ENCODE measurements at regions not wholly inside any gene's neighbourhood (a gene's known extent, or its start where the extent isn't known, plus 50 kb on each side); places are given as distances from the start of the nearest gene placed in this dataset.

- H3K27ac ChIP-seq (ENCODE audit: poor library complexity, severe bottlenecking), result peak overlapping the region; percentile 92
Measured at GRCh38 chr4:181661923-181662322, 581.3 kb upstream of the TENM3 start.

DNA sequence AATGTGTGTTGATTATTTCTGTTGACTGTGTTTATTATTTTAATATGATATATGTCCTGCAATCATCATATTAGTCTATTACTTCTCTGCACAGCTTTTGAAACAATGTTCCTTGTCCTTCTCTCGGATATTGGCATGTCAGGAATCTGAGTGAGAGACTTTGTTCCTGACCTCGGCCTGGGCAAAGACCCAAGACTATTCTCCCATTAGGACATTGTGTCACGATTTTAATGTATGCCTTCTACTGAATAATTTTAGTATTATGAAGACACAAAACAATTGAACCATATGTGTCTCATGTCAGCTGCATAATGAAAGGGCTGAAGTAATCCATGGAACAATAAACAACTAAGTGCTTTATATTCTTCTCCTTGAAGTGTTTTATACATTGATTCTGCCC, 580.8 kb upstream of the TENM3 start:
- H3K27ac ChIP-seq (ENCODE audit: poor library complexity, severe bottlenecking), result peak overlapping the region; percentile 92
- H3K36me3 ChIP-seq (ENCODE audit: low read depth), result no peaks in the 10 kb centered on the region
- H3K4me1 ChIP-seq (ENCODE audit: insufficient read depth, poor library complexity, severe bottlenecking), result peaks cover 21% of the 10 kb centered on the region
- no peak for DNase-seq (ENCODE audit: low spot score)
- peak; percentile 52 for ATAC-seq (ENCODE audit: low read depth)
- H3K9me3 ChIP-seq (ENCODE audit: severe bottlenecking), result no peaks in the 10 kb centered on the region
- H3K4me3 ChIP-seq (ENCODE audit: severe bottlenecking), result no peak overlapping the region
- TF ChIP-seq, protein P1, sequence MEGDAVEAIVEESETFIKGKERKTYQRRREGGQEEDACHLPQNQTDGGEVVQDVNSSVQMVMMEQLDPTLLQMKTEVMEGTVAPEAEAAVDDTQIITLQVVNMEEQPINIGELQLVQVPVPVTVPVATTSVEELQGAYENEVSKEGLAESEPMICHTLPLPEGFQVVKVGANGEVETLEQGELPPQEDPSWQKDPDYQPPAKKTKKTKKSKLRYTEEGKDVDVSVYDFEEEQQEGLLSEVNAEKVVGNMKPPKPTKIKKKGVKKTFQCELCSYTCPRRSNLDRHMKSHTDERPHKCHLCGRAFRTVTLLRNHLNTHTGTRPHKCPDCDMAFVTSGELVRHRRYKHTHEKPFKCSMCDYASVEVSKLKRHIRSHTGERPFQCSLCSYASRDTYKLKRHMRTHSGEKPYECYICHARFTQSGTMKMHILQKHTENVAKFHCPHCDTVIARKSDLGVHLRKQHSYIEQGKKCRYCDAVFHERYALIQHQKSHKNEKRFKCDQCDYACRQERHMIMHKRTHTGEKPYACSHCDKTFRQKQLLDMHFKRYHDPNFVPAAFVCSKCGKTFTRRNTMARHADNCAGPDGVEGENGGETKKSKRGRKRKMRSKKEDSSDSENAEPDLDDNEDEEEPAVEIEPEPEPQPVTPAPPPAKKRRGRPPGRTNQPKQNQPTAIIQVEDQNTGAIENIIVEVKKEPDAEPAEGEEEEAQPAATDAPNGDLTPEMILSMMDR (IDR thresholded peaks at IDR 0.05; ENCODE audit: poor library complexity, severe bottlenecking), result no peak
- H3K27me3 ChIP-seq (ENCODE audit: insufficient read depth, poor library complexity, severe bottlenecking), result no peaks in the 10 kb centered on the region

More at GRCh38 chr4:181661923-181662322, 581.3 kb upstream of the TENM3 start:
- DNase-seq (ENCODE audit: low spot score) (no peak), ATAC-seq (ENCODE audit: low read depth) (no peak)
- Histone ChIP-seq H3K4me1 (ENCODE audit: insufficient read depth, poor library complexity, severe bottlenecking) (peaks cover 21% of the 10 kb centered on the region), H3K36me3 (ENCODE audit: low read depth) (no peaks in the 10 kb centered on the region), H3K9me3 (ENCODE audit: severe bottlenecking) (no peaks in the 10 kb centered on the region), H3K27me3 (ENCODE audit: insufficient read depth, poor library complexity, severe bottlenecking) (no peaks in the 10 kb centered on the region), H3K4me3 (ENCODE audit: severe bottlenecking) (no peak overlapping the region)
- TF ChIP-seq, protein P1 (IDR thresholded peaks at IDR 0.05; ENCODE audit: poor library complexity, severe bottlenecking), result no peak

DNA sequence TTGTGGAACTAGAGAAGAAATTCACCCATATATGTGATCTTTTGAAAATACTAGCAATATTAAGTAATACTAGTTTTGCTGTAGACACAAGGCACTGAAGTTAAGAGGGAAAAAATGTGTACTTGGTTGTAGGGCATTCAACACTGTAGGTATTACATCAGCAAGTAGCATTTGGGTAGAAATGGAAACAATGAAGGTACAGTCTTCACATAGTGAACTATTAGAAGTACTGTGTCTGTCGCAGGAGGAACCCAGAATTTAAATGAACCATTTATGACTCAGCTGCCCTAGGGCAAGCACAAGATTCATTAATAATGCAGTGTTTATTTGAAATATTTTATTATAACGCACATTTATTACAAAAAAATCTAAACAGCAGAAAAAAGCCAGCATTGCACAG, 572.7 kb upstream of the TENM3 start:
- Histone ChIP-seq H3K27me3 (ENCODE audit: insufficient read depth, poor library complexity, severe bottlenecking) (no peaks in the 10 kb centered on the region), H3K4me1 (ENCODE audit: insufficient read depth, poor library complexity, severe bottlenecking) (no peaks in the 10 kb centered on the region), H3K36me3 (ENCODE audit: low read depth) (no peaks in the 10 kb centered on the region), H3K9me3 (ENCODE audit: severe bottlenecking) (no peaks in the 10 kb centered on the region), H3K4me3 (ENCODE audit: severe bottlenecking) (no peak overlapping the region), H3K27ac (ENCODE audit: poor library complexity, severe bottlenecking) (no peak overlapping the region)
- DNase-seq (ENCODE audit: low spot score) (no peak), ATAC-seq (ENCODE audit: low read depth) (no peak)
- TF ChIP-seq, protein P1 (IDR thresholded peaks at IDR 0.05; ENCODE audit: poor library complexity, severe bottlenecking), result no peak

- TF ChIP-seq, protein P1 (IDR thresholded peaks at IDR 0.05; ENCODE audit: poor library complexity, severe bottlenecking), result no peak
- Histone ChIP-seq H3K4me1 (ENCODE audit: insufficient read depth, poor library complexity, severe bottlenecking) (no peaks in the 10 kb centered on the region), H3K4me3 (ENCODE audit: severe bottlenecking) (no peak overlapping the region), H3K27me3 (ENCODE audit: insufficient read depth, poor library complexity, severe bottlenecking) (no peaks in the 10 kb centered on the region), H3K27ac (ENCODE audit: poor library complexity, severe bottlenecking) (no peak overlapping the region), H3K9me3 (ENCODE audit: severe bottlenecking) (no peaks in the 10 kb centered on the region), H3K36me3 (ENCODE audit: low read depth) (no peaks in the 10 kb centered on the region)
- no peak for DNase-seq (ENCODE audit: low spot score)
- no peak for ATAC-seq (ENCODE audit: low read depth)
Measured at GRCh38 chr4:181671672-181672071, 571.5 kb upstream of the TENM3 start.

DNA sequence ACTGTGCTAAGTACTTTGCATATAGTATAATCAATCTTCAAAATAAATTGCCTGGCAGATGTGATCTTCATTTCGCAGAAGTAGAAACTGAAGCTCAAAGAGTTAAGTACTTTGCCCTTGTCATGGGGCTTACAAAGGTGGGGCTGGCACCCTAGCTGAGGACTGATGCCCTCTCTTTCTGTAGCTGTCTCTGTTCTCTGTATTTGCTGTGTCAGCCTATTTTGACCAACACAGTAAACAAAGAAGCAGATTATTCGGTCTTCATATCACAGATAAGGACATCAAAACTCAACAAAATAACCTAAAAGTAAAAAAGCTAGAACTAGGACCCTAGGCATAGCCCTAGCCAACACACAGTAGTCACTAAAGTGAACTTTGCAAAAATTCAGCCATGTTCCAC, 570.5 kb upstream of the TENM3 start:
- no peak overlapping the region for H3K27ac ChIP-seq (ENCODE audit: poor library complexity, severe bottlenecking)
- no peaks in the 10 kb centered on the region for H3K9me3 ChIP-seq (ENCODE audit: severe bottlenecking)
- ATAC-seq (ENCODE audit: low read depth), result no peak
- no peaks in the 10 kb centered on the region for H3K27me3 ChIP-seq (ENCODE audit: insufficient read depth, poor library complexity, severe bottlenecking)
- no peaks in the 10 kb centered on the region for H3K4me1 ChIP-seq (ENCODE audit: insufficient read depth, poor library complexity, severe bottlenecking)
- no peak for DNase-seq (ENCODE audit: low spot score)
- no peak overlapping the region for H3K4me3 ChIP-seq (ENCODE audit: severe bottlenecking)
- TF ChIP-seq, protein P1 (IDR thresholded peaks at IDR 0.05; ENCODE audit: poor library complexity, severe bottlenecking), result no peak
- no peaks in the 10 kb centered on the region for H3K36me3 ChIP-seq (ENCODE audit: low read depth)

Measured in RWPE2 (cell line).